ENCODE measurements at regions not wholly inside any gene's neighbourhood (a gene's known extent, or its start where the extent isn't known, plus 50 kb on each side); places are given as distances from the start of the nearest gene placed in this dataset.
A peak's percentile ranks its signal among the peaks of the same experiment; 100 is the strongest.

GRCh38 chr6:105795913-105796517 lies 290.1 kb upstream of the PRDM1 start:
- H3K4me3 ChIP-seq (ENCODE audit: low read length) = no peak overlapping the region
- no peak for DNase-seq (ENCODE audit: low read depth)
- no peak for TF ChIP-seq CTCF (conservative IDR thresholded peaks at IDR 0.05; ENCODE audit: low read depth, low read length)

GRCh38 chr6:105795366-105795765 lies 290.8 kb upstream of the PRDM1 start:
- no peak for TF ChIP-seq CTCF (conservative IDR thresholded peaks at IDR 0.05; ENCODE audit: low read depth, low read length)
- H3K4me3 ChIP-seq (ENCODE audit: low read length) = no peak overlapping the region
- DNase-seq (ENCODE audit: low read depth) = no peak

GRCh38 chr6:105794870-105795269 lies 291.3 kb upstream of the PRDM1 start:
- H3K4me3 ChIP-seq (ENCODE audit: low read length) = no peak overlapping the region
- TF ChIP-seq CTCF (conservative IDR thresholded peaks at IDR 0.05; ENCODE audit: low read depth, low read length) = no peak
- DNase-seq (ENCODE audit: low read depth) = no peak

- no peak overlapping the region for H3K4me3 ChIP-seq (ENCODE audit: low read length)
- peak; percentile 40 for DNase-seq (ENCODE audit: low read depth)
- TF ChIP-seq CTCF (conservative IDR thresholded peaks at IDR 0.05; ENCODE audit: low read depth, low read length) = no peak
These were observed 291.9 kb upstream of the PRDM1 start for GRCh38 chr6:105794239-105794638.

DNA sequence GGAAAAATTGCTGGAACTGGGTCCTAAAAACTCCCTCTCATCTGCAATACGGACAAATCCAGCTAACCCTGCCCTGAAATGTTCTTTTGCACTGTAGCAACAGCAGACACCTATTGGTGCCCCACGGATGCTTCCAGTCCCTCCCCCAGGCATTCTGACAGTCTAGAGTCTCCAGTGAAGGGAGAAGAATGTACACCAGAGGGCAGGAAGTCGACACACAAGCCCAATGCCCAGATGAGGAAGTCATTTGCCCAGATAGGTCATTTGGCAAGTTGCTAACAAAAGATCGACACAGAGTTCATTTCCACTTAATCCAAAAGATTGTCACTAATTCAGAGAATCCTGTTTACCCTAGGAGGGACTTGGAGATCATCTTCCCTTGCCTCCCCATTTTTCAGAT lies 293.0 kb upstream of the PRDM1 start:
- TF ChIP-seq CTCF (conservative IDR thresholded peaks at IDR 0.05; ENCODE audit: low read depth, low read length) = no peak
- DNase-seq (ENCODE audit: low read depth) = no peak
- H3K4me3 ChIP-seq (ENCODE audit: low read length) = no peak overlapping the region

- no peak overlapping the region for H3K4me3 ChIP-seq (ENCODE audit: low read length)
- no peak for DNase-seq (ENCODE audit: low read depth)
- TF ChIP-seq CTCF (conservative IDR thresholded peaks at IDR 0.05; ENCODE audit: low read depth, low read length) = no peak
These were observed 294.4 kb upstream of the PRDM1 start for GRCh38 chr6:105791583-105792318.

- no peak for DNase-seq (ENCODE audit: low read depth)
- H3K4me3 ChIP-seq (ENCODE audit: low read length) = no peak overlapping the region
- TF ChIP-seq CTCF (conservative IDR thresholded peaks at IDR 0.05; ENCODE audit: low read depth, low read length) = no peak
These were observed 295.0 kb upstream of the PRDM1 start for GRCh38 chr6:105791179-105791578.
